ENCODE measurements at regions not wholly inside any gene's neighbourhood (a gene's known extent, or its start where the extent isn't known, plus 50 kb on each side); places are given as distances from the start of the nearest gene placed in this dataset.

DNA sequence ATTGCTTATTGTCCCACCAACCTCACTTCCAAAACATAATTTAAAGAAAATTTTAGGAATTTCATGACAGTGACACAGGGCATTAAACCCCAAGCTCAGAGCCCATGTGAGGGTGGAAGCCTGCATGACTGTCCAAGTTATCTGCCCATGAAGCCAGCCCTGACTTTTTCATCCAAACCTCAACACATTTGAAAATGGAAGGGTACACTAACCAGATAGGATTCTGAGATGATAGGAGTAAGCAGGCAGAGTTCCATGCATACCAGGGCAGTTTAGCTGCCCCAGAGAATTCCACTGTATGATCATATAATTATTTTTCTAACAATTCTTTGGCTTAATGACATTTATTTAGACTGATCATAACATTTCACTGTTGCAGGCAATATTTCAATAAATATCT lies 986.0 kb downstream of the TTLL7 start:
- no peak for DNase-seq

DNA sequence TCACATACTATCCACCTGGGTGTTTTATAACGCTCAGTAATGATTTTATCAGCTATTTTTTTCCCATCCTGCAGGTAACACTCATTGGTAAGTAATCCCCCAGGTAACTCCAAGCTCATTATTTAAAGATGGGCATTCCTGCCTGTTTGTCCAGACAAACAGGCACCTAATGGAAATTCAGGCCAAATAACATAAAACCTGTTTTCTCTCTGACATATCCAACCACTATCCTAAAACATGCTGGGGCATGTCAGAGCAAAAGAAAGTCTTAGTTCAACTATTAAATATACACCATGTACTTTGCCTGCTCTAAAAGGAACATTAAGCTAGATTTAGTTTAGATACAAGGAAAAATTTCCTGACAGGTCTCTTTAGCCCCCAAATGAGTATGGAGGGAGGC lies 987.7 kb downstream of the TTLL7 start:
- DNase-seq = no peak

DNA sequence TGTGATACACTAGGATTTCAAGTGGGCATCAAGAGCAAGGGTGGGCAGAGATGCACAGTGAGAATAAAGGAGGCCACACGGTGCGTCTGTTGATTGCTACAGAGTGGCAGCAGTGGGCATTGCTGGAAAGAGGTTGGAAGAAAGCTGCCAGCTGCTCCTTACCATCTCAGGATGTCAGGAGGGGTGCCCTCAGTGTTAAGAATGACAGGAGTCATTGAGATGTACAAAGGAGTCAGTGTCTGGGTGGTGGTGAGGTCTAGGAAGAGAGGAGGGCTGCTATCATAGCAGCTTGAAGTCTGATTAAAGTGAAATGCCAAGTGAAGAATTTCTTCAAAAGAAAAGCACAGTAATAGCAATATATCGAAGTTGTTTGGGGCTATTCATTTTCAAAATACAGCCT lies 992.7 kb downstream of the TTLL7 start:
- DNase-seq = no peak

DNA sequence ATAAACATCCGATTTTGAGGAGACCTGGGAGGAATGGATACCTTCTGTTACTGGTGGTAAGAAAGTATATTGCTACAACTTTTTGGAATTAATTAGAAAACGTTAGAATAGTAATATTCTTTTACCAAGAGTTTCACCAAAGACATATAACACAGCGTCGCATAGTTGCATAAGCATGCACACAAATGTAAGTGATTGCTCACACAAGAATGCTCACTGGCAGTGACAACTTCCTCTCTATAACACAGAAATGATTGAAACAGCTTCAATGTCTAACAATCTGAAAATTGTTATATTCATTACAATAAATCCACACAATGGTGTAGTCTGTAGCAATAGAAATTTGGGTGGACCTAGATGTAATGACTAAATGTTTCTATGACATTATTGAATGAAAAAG lies 998.6 kb downstream of the TTLL7 start:
- no peak for DNase-seq

DNA sequence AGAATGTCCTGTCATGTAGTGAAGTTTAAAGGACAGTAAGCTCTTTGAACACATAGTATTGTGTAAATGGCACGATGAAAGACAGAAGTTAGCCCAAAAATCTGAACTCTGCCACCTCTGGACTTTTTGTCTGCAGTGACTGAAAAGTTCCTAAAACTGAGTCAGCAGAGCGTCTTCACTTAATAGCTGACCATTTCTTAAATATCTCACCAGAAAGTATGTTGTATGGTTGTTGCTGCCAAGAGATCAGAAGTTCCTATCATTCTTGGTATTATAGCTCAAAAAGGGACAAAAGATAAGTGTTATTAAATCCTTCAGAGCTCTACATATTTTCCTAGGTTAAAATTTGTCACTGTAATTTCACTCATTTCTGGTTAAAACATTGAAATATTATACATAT lies 1003.0 kb downstream of the TTLL7 start:
- no peak for DNase-seq

DNA sequence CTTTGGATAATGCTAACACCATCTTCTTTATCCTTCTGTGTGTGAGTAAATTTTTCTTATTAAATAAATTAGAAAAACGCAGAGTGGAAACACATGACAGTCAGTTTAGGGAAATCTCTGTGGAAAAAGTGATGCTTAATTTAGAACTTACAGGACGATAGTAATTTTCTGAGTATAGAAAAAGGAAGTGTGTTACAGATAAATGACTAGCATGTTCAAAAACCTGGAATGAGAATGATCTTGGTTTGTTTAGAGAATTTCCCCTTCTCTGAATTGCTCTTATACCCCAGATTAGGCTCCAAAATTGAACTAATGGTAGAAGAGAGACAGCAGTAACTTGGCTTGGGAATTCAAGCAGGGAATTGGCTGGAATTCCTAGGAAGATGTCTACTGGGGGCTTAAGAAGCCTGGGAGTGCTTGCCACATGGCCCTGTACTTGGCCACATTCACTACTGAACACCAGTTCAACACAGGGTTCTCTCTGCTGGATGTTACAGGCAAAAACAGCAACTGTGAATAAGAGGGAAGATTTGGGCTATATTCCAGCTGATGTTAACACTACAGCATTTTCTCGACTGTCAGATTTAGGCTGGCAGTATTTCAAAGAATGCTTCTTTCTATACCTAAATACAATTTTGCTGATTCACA lies 1004.2 kb downstream of the TTLL7 start:
- DNase-seq = no peak

DNA sequence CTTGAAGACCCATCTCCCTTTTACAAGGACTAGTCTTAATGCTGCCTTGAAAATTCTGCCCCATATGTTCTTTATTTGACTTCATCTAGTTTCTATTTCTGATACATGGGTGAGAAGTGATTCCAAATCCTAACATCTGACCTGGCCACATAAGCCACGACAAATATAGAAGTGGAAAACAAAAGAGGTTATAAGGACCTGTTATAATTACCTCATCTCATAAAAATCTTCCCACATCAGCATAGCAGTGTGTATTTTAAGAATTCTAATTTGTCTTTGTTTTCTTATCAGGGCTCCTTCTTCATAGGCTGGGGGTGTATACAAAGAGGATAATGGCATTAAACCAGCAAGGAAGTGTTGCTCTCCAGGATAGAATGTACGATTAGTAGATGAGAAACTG lies 1007.4 kb downstream of the TTLL7 start:
- DNase-seq = no peak

DNA sequence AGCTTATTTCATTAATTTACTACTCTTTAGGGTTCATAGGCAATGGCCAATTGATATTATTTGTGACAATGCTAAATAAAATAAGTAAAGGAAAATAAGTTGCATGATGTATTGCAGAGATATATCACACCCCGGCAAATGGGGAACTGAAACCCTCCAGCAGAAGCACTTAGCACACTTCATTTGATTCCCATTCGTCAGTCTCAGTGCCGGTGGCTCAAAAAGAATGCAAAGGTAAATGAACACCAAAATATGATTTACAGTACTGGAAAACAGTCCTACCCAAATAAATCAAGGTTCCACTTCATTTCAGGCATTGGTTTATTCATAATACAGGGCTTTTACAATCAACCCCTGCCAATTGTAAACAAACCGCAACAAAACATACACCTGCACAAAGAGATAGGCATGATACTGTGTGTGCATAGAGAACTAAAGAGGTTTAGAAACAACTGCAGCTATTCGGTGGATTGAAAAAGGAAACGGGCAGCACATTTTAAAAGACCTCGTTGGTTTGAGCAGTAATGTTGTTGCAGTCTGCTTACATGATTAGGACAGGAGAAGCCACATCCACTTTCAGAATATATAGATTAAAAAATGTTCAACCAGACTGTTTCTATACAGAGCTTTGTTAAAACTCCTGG lies 1019.2 kb downstream of the TTLL7 start:
- DNase-seq = no peak

DNA sequence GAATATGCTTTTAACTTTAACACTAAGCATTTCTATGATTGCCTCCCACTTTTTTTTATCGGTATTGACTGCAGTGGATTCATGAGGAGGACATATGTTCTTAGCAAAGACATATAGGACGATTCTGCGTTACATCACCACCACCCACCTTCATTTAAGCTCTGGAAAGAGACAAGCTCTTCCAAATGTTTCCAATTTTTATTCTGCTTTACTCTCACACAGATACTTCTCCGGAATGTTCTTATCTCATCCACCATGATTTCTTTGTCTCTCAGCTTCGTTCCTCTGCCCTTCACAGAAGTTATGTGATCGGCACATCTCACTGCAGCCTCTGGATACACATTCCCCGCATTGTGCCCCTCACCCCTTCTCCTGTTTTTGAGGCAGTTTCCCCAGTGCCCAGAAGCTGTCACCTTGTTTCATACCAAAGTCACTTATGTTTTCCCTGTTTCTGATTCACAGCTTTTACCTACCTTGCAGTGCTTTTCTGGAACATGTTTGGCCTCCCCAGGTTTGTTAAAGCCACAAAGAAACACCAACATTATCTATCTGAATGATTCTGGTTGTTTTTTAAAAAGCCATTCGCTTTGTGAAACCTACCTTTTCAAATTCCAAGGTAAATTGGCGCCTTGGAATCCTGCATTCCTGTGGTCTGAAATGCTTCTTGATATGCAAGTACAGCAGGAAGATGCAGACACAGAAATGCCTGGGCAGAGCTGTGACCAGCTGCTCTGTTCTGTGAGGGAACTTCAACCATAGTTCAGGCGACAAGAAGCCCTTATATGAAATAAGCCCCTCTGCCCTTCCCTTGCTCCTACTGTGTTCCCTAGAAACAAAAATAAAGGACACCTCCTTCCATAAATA lies 1020.2 kb downstream of the TTLL7 start:
- no peak for DNase-seq

DNA sequence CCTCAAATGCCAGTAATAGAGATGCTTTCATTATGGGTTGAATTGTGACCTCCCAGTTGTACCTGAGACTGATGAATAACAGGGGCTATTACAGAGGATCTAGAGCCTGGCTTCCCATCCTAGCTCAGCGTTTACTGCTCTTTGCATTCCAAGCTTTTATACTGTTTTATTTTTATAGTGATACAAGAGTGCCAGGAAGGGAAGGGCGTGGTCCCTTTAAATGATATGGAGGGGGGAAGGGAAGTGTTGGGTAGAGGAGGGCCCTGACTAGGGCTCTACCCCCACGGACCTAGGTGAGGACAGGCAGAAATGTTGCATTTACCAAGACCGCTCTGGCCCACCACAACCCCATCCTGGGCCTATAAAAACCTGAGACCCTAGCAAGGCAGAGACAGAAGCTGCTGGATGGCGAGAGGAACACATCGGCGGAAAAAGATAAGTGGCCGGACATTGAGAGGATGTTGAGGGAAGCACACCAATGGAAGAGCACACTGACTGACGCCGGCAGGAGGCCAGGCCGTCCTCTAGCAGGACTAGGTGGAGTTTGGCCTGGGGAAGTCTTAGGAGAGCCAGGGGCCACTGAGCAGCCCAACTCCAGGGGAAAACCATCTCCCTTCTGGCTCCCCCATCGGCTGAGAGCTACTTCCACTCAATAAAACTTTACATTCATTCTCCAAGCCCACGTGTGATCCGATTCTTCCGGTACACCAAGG lies 1025.9 kb downstream of the TTLL7 start:
- DNase-seq = no peak

DNA sequence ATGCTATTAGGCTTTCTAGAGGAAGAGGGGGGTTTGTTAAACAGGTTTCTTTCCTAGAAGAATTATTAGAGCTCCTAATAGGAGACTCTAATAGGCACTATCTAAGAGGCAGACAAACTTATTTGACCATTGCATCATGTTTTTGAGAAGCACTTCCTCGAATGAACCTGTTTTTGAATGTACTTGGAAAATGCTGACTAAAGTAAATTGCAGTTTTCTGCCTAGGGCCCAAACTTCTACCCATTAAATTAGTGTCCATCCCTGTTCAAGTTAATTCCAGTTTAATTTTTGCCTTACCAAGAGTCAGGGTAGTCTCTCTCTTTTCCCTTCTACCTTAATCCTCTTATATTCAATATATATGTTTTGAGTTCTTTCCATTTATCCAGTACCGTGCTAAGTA lies 1029.6 kb downstream of the TTLL7 start:
- DNase-seq = no peak

DNA sequence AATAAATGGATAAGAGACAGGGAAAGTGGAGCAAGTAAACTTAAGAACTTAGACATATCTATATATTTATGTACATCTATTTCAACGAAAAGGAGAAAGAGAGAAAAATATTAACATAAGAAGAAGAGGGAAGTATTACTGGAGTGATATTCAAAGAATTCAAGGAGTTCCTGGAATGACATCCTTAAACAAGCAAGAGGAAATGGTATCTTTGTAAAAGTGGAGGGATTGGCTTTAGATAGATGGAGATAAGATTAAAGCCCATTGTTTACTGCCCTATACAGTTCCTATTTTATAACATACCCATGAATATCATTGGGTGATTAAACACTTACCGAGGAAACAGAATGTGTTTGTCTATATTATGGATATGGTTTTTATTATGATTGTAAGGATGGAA lies 1036.3 kb downstream of the TTLL7 start:
- DNase-seq = no peak

DNA sequence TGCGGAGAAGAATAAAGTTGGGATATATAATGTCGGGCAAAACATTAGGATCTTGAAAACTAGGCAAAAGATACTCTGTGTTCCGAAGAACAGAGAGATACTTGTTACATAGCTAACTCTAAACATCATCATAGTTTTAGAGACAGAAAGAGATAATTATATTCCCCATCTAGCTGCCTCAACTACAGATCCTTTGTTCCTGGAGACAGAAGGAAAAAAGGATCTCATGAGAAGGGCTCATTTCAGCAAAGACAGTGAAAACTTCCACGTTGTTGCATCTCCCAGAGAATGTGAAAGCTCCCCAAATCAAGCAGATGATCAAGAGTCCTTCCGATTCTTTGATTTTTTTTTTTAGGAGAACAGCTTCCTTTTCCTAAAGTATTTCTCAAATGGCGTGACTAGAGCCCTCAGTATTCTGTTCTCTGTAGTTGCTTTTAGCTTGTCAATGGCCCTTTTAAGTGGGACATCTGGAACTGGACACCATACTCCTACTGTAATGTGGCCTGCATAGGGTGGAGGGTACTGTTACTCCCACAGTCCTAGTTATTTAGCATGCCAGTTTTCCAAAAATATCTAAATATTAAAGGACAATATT lies 1048.2 kb downstream of the TTLL7 start:
- DNase-seq = no peak

DNA sequence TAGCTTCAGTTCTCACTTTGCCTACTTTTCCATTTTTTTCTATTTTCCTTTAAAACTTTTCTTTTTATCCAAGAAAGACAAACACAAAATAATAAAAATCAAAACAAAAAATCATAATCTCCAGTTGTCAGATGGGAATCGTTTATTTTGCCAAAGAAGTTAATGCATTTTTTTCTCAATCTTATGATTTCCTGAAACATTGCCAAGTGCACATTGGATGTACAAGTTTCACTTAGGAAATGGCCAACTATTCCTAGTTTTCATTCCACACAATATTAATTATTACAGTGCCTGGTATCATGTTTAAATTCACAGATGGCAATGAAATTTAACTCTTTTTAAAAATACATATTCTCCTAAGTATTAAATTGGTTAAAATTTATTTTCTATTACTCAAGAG lies 1050.5 kb downstream of the TTLL7 start:
- no peak for DNase-seq

DNA sequence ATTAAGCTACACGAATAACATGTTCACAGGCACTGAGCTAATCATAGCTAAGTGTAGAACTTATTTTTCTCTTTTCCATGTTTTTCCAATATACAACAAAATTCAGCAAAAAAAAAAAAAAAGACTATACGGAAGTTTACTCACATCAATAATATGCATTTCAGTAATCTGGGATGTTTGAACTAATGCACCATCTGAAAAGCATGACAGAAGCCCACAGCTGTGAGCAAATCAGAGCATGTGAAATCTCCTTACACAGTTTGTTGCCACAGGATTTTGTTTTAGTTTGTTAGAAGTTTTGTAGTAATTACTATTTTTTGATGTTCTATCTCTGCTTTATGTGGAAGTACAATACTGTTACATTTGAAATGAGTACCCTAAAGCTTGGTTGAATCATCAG lies 1051.7 kb downstream of the TTLL7 start:
- DNase-seq = no peak

DNA sequence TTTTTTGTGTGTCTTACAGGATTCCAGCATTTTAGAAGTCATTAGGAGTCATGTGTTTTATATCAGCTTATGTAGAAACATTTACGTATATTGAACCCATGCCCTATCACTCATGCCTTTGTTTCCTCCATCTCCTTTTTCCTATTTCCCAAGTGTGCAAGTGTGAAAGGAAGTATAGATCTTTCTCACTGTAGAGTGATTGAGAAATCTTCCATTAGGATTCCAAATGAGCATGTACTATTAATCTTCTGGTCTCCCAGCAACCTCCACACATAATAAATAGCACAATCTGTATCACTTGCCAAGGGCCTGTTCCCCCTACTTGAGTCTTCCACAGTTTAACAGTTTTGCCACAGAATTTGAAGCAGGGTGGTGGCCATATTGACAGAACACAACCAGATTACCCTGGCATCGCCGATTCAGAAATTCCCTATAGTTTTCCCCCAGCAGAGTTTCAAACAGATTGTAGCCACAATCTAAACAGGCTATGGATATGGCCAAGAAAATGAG lies 1052.8 kb downstream of the TTLL7 start:
- no peak for DNase-seq

DNA sequence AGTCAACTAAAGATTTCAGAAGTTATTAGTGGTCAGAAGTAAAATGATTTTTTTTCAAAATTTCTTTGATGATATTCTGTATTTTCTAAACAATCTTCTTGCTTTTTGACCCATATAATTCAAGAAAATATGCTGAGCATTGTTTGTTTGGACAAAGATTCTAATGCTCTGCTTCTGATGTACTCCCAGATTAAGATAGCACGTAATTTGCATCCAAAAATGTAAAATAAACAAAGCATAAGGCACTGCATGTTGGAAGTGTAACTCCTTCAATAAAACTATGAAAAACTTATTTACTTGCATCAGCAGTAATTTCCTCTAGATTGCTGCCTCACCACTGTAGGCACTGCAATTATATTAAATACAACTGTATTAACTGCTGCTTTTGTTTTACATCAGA lies 1054.1 kb downstream of the TTLL7 start:
- DNase-seq = no peak

DNA sequence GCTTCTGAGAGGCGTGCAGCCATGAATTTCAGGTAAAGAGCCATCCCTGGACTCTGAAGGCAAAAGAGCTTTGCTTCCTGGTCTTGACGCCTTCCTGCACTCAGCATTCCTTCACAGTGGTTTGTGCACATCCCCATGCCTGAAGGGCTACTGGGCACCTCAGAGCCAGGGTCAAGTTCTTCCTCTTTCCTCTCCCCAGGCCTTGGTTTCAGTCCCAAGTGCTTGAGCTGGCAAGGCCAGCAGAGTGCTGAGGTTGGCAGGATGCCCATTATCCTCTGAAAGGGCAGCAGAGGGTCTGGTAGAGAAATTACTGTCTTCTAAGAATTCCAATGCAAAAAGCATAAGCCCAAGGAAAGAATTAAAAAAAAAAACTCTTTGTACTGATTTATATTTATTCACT lies 1064.9 kb downstream of the TTLL7 start:
- no peak for DNase-seq

DNA sequence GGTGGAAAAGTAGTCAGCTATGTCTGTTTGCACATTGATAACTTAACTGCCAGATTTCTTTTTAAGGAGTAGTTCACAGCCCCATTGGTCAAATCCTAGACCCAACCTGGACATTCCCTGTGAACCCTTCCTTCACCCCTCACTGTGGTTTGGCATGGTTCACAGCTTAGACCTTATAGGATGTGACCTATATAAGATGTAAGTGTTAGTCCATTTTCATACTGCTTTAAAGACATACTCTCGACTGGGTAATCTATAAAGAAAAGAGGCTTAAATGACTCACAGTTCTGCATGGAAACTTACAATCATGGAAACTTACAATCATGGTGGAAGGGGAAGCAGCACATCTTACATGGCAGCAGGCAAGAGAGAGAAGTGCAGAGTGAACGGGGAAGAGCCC lies 1066.2 kb downstream of the TTLL7 start:
- DNase-seq = no peak

DNA sequence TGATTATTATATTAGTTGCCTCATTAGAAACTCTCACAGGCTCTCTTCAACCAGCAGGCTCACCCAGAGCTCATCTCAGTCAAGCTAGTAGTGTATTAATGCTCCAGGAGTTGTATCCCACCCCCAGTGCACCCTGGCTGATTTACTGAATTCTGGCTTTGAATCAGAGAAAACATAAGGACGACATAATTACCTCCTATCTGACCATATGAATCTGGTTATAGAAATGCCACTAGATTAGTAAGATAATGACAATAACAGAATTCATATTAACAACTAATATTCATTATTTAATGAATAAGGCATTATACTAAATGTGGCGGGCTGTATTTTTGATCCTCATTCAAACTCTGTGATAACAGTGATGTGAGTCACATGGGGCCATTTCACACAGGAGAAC lies 1066.7 kb downstream of the TTLL7 start:
- DNase-seq = no peak

DNA sequence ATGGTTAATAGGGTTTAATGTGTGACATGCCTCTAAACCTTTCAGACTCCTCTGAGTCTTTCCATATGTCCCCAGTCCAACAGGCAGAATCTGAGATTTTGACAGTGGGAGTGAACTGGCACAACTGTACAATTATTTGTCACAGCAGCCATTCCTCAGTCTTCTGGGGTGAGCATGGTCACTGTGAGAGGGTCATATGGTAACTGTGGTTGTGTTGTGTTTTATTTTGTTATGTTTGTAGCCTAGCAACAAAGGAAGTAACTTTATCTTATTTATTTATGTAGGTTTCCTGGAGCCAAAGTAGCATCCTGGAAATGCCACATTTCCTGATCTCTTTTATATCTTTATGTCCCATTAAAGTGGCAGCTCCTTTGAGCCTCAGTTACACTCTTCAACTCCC lies 1067.9 kb downstream of the TTLL7 start:
- DNase-seq = no peak

DNA sequence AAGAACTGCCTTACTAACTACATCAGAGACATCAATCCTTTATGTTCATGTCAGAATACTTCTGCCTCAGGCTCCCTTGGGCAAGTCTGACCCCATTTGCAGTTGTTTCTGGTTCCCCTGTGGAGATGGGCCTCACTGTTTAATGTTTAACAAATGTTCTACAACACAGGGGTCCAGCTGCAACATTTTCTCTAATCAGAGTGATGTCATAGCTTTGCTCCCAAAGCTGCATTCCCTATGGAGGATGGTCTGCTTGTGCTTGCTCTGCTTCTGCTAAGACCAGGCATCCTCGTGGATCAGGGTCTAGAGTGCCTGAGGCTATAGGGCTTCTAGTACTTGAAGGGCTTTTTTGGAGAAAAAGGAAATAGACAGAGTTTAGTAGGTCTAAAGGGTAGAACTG lies 1071.2 kb downstream of the TTLL7 start:
- no peak for DNase-seq

DNA sequence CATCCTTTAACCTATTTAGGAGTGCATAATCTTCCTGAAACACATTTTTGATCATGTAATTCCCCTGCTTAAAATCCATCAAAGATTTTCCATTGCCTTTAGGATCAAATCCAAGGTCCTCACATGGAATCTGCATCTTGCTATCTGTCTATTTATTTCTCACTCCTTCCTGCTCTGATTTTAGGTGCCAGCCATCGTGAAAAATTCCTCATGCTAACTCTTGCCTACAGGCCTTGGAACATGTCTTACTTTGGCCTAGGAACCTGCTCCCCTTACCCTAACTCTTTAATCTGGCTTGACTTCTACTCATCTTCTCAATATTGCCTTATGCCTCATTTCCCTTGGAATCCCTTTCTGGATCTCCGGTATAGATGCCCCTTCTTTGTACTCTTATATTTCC lies 1074.3 kb downstream of the TTLL7 start:
- no peak for DNase-seq

Measured in SW 1271 (cell line).